Right kidney (tissue), 1 donor: ENCODE measurements at regions not wholly inside any gene's neighbourhood (a gene's known extent, or its start where the extent isn't known, plus 50 kb on each side); places are given as distances from the start of the nearest gene placed in this dataset.
"Not testable (repeated sequence)": the region's sequence is repeated elsewhere in the genome, so short reads cannot be mapped to it uniquely, and the experiment has no call there.

Experiments used
- DNase-seq: peaks from one replicate; pipeline ENCODE4 v3.0.0-alpha.2; 2016

DNA sequence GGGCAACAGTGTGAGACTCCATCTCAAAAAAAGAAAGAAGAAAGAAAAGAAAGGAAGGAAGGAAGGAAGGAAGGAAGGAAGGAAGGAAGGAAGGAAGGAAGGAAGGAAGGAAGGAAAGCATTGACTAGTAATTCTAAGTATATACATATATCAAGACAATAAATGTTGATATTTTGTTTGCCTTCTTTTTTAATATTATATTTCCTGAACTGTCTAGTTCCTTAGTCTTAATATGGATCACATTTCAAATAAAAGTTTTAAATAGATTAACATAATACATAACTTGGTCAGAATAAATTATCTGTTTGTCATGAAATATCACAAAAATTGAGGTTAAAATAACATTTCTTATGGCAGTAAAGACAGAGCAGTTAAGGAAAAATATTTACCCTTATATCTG is 1448.4 kb upstream of the C9orf72 start:
- no peak for DNase-seq

DNA sequence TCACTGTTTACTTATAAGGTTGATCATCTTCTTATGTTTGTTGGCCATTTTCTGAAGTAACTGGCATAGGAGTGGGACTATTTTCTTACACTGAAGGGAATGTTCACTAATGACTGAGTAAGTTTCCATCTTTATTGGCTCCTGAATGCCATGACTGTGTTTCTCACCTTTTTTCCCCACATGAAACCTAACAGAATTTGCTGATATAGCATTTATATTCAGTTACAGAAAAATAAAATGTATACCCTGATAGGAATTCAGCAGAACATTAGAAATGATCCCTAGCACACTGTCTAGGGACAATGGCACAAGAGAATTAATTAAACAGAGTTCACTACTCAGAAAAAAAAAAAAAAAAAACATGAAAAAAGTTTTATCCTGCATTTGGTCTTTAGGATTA is 1465.1 kb upstream of the C9orf72 start:
- no peak for DNase-seq

DNA sequence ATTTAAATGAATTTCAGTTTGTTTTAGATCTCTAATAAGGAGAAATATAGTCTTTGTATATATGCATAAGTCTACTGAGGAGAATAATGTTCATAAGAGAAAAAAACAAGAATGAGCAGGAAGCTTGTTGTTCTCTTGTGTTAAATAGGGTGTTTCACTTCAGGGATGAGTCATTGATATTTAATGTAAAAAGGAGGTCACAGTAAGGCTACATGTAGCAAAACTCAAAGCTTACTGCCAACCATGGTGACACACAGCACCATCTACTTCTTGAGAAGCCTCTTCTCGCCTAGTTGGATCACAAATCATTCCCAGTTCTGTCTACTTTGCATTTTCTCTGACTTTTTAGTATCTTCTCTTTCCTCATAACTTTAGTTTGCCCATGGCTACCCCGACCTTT is 1466.0 kb upstream of the C9orf72 start:
- no peak for DNase-seq

DNA sequence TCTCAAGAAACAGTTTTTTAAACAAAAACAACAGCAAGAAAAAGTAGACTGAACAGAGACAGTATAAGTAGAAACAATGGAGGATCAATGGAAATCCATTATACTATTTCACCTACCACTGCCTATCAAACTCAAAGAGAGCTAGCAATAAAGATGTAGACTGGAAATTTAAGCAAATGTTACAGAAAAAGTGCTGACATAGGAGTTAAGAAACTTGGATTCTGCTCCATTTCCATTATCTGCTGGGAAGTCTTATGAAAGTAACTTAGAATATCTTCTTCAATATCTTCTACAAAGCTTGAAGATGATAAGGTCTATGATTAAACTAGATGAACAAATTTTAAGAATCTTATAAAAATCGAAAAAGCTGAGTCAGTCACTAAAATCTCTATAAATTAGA is 1469.8 kb upstream of the C9orf72 start:
- DNase-seq = no peak

DNA sequence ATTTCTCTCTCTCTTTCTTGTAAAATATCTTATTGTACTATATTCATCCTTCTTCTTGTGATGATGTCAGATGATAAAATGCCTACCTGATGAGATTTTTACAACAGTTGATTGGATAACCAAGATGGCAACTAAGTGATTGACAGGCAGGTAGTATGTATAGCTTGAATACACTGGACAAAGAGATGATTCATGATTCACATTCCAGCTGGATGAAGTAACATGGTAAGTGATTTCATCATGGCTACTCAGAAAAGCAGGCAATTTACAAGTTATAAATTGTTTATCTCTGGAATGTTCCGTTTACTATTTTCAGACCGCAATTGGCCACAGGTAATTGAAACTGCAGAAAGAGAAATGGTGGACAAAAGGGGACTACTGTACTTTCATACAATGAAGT is 1471.7 kb upstream of the C9orf72 start:
- no peak for DNase-seq

DNA sequence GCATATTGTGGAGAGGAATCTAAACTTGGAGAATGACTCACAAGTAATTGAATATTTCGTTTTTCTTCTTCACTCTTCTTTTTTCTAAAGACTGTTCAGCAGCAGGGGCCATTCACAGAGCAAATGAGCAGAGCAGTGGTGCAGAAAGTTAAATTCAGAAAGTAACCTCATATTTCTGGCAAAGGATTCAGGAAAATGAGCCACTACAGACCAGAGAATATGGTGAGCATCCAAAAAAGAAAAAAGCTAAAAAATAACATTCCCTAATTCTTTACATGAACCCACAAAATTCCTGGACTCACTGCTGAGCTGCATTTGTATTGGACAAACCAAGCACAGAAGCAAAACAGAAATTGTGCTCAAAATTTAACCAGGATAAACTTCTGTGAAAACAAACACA is 1486.8 kb upstream of the C9orf72 start:
- no peak for DNase-seq

DNA sequence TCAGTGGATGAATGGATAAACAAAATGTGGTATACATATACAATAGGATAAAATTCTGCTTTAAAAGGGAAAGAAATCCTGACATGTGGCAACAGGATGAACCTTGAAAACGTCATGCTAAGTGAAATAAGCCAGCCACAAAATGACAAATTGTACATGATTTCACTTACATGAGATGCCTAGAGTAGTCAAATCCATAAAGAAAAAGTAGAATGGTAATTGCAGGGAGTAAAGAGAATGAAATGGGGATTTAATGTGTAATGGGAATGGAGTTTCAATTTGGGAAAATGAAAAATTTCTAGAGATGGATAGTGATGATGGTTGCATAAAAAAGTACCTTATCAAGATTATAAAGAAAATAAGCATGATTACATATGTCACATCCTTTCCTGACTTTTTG is 1489.2 kb upstream of the C9orf72 start:
- DNase-seq = no peak

DNA sequence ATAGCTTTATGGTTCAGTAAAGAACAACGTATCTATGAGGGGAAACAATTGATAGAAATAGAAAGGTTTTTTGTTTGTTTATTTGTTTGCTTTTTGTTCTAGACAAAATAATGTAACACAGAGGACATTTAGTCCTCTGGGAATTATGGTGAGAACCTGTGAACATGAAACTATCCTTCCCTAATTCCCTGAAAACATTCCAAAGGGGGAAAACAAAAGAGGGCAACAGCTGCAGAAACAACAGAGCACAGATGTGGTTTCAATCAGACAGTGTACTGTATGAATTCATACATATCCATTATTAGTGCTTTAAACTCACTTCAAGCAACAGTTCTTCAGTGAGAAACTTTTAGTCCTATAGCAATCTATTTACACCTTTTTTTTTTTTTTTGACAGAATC is 1489.8 kb upstream of the C9orf72 start:
- DNase-seq = no peak

DNA sequence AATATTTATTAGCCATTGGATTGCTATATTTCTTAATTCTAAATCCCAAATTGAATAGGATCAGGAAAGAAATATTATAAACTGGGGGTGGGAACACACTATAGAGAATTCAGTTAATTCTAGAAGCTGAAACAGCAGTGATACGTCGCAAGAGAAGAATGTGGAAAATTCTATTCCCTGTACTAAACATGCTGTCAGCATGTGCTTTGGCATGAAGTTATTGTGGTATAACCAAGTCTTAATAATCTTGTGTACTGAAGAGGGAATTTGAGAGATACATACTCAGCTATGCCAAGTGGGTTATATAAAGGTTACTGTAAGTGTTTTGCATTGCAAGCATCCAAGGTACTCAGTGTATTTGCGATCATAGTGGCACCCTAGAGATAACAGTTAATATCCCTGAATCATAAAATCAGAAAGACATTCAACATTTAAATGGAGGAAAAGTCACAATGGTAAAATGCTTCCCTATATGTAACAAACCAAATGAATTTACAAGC is 1492.9 kb upstream of the C9orf72 start:
- no peak for DNase-seq

DNA sequence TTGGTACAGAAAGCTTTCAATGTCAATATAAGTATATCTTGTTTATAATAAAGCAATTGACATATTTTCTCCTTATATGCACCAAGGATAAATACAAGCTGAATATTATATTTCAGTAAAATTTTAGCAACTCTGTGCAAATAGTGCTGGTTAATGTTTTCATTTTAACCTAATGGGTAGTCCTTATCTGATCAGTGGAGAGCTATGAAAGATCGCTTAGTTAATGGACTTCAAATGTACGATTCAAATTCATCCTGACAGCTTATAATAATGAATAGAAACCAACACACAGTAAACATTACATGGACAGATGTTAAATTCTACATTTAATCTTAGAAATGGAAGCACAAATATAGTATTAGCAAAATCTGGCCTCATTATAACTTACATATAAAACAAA is 1495.2 kb upstream of the C9orf72 start:
- no peak for DNase-seq

DNA sequence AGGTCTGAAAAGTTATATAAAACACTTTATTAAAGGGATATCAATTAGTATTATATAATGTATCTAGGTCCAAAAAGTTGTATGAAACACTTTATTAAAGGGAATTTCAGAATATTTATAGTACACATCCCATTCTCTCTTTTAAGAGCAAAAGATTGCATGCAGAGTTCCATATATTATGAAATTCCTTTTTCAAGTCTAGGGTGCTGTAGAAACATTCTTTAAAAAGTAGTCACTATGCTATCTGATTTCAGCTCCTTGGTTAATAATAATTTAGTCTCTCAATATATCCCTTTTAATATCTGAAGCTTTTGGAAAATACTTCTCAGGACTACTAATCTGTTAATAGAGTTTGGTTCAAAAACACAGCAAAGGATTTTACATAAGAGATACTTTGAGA is 1496.1 kb upstream of the C9orf72 start:
- no peak for DNase-seq

DNA sequence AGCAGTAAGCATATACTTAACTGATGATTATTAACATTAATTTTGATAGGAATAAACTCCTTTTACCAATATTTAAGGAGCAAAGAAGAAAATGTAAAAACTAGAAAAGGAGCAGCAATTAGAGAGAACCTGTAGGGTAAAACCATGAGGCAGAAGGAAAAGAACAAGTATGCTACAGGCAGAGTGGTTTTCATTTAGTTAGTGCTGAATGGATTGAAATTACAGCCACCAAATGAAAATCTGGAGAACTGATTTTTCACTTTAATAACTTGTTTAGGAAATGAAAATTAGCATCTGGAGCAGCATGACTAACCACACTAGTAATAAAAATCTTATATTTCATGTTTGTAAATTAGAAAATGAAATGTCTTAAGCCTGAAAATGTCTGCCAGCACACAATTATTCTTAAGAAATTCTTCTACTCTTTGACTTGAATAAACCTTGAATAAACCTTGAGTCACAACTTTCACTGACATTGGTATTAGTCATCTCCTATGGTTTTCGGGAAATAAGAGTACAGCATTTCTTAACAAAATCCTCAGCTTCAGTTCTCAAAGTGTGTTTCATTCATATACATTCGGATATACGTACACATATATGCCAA is 1504.9 kb upstream of the C9orf72 start:
- no peak for DNase-seq

DNA sequence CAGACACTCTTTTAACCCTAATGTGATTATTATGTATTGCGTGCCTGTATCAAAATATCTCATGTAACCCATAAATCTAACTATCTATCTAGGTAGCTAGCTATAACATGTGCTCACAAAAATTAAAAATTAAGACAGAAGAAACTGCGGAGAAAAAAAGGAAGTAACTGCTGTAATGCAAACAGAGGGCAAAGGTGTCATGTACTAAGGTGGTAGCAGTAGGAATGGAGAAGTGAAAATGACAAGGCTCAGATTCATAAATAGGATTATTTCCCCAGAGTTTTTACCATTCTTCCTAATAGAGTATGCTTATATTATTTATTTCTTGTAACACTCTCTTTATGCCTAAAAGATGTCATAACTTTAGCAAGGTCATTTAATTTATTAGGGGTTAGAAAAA is 1527.5 kb upstream of the C9orf72 start:
- no peak for DNase-seq

DNA sequence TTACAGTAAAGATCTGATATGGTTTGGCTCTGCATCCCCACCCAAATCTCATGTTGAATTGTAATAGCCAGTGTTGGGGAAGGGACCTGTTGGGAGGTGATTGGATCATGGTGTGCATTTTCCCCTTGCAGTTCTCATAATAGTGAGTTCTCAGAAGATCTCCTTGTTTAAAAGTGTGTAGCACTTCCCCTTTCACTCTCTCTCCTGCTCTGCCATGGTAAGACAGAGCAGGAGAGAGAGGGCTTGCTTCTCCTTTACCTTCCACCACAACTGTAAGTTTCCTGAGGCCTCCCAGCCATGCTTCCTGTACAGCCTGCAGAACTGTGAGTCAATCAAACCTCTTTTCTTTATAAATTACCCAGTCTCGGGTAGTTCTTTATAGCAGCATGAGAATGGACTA is 1530.9 kb upstream of the C9orf72 start:
- not testable (repeated sequence) for DNase-seq

DNA sequence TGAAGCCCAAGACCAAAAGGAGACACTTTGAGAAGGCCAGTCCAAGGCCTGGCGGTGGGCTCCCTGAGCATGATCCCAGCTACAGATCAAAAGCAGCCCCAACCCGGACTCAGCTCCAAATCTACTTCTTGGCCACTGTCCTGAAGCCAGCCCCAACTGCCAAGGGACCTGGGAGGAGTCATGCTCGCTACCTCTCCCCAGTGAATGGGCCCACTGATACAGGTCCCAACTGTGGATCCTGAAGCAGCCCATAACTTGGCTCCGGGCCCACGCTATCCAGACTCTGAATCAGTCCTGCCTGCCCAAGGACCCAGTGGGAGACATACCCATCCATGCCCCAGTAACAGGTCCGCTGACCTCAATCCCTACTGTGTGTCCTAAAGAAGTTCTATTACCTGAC is 1545.3 kb upstream of the C9orf72 start:
- DNase-seq = no peak

DNA sequence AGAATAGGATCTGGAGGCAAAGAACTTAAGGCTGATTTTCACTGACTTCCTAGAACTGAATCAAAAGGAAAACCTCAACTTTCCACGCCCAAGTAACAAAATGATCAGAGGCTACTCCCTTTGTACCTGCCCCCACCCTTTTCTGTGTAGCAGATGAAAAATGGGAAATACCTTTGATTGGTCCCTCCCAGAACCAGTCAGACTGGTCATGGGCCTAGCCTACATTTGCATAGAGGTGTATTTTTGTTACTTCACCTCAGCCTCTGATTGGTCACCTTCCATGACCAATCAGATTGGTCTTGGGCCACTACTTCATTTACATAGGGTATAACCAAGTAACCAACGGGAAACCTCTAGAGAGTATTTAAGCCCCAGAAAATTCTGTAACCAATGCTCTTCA is 1553.5 kb upstream of the C9orf72 start:
- DNase-seq = no peak

DNA sequence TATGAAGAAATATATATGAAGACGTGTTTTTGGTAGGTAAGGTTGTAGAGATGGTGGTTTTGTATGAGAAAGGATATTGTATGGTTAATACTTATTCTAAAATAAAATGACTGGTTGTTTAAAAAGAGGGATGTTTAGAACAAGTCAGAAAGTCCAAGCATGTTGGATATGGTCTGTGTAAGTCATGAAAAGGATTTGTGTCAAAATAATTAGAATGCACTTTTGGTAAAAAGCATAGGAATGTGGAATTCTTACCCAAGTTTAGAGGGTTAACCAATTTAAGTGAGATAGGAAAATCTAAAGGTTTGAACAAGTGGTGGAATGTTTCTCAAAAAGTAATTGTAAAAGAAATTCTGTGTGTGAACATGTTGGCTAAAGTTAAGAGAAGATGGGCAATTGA is 1556.5 kb upstream of the C9orf72 start:
- no peak for DNase-seq

DNA sequence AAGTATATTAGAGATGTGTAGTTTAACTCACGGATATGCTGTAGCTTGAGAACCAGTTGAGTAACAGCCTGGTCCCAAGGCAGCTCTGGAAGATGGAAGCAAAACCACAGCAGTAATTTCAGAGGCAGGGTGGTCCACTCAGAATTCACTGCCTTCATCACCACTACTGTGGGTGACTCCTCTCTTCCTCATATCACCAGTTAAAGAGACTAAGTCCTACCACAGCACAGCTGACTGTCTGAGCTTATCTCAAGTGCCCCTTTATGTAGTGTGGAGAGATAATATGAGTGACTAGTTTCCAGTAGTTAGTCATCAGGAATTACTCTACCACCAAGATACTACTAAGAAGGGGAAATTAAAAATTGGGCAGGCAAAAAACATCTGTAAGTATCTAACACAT is 1571.2 kb upstream of the C9orf72 start:
- no peak for DNase-seq

DNA sequence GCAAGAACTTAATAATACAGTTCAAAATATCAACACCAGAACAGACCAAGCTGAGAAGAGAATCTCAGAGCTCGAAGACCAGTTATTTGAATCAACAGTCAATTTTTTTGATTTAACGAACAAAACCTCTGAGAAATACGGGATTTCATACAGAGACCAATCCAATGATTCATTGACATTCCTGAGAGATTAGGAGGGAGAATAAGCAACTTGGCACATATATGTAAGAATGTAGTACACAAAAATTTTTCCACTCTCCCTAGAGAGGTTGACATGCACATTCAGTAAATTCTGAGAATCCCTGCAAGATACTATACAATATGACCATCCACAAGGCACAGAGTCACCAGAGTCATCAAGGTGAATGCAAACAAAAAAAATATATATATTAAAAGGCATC is 1577.3 kb upstream of the C9orf72 start:
- DNase-seq = no peak

DNA sequence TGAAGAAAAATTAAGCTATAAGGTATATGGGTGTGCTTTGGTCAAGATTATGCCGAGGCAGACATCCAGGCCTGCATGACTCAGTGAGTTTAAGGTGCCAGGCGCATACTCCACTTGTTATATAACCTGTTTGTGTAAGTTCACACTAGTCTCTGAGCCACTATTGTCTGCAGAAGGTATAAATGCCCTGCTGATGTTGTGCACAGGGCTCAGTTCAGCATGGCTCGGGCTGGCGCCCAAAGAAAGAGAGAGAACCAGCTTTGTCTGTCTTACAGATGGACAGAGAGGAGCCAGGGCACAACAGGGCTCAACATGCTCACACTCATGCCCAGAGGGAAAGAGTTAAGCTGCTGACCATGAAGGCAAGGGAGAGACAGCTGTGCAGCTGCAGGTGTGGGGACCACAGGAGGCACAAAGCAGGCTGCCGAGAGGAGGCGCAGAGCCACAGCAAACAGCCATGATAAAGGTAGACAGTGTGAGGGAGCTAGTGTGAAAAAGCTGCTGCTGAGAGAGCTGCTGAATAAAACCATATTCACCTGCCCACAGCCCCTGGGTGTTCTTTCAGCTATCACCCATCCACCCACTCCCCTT is 1587.6 kb upstream of the C9orf72 start:
- no peak for DNase-seq

DNA sequence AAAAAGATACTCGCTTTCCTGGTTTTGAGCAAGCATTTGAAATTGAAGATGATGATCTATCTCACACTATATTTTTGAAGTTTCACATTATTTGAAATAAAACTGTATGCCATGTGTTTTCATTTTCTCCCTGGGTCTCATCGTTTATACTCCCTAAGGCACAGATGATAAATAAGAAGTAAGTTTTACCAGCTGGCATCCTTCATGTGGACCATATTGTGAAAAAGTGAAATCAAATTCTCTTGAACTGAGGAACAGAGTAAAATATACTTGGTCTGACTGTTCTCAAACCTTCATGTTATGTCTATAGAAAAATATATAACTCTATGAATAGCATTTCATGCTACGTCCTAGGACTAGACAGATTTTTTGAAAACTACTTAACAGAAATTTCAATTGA is 1600.9 kb upstream of the C9orf72 start:
- DNase-seq = no peak

DNA sequence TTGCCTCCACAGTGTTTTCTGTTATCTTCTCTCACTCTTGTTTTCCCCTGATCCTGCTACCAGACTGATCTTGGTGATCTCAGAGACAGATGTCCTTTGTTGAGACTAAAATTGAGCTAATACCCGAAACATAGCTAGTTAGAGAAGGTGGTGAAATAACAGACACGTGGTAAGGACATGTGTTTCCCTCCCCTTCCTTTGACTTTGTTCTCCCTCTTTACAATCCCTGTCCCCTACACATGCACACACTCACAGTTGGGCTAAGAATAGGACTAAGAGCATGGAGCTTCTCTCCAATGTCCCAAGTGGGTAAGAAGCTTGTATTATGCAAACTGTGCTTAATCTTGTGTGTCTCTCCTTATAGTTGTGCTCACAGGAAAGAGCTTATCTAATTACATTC is 1603.0 kb upstream of the C9orf72 start:
- no peak for DNase-seq

DNA sequence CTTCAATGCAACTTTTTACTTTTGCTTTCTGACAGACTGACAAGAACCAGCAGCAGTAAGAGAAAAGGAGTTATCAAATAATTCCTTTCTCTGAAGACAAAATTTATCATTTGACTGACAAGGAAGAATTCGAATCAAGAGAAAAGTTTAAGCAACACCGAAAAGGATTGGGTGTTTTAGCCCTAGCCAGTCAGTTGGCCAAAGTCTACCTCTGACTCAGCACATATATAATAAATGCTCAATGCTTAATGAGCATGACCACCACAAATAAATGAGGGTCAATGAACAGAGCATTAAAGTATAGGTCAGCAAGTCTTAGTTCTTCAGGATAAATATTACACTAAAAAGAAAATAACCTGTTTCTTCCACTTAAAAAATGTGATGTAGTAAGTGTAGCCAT is 1603.5 kb upstream of the C9orf72 start:
- no peak for DNase-seq

DNA sequence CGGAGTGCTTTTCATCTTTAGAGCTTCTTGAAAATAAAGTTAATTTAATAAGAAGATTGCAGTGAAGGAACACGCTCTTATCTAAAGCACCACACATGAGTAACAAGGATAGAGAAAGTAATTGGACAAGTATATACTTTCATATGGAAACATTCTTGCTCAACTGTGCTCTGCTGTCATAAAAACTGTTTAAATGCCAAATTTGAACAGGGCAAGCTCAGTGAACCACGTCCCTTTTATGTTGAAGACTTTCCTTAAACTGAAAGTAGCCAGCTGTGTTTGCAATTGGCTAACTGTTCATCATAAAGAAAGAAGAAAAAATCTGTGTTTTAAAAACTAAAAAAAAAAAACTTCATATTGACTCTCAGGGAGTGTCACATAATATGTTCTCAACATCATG is 1610.7 kb upstream of the C9orf72 start:
- no peak for DNase-seq

DNA sequence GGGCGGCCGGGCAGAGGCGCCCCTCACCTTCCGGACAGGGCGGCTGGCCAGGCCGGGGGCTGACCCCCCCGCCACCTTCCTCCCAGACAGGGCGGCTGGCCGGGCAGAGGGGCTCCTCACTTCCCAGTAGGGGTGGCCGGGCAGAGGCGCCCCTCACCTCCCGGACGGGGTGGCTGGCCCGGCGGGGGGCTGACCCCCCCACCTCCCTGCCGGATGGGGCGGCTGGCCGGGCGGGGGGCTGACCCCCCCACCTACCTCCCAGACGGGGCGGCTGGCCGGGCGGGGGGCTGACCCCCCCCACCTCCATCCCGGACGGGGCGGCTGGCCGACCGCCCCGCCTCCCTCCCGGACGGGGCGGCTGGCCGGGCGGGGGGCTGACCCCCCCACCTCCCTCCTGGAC is 1615.5 kb upstream of the C9orf72 start:
- DNase-seq = not testable (repeated sequence)
